Activated B cell treated with CpG ODN at 0.5 μM for 24 hours (primary cell): ENCODE measurements at regions not wholly inside any gene's neighbourhood (a gene's known extent, or its start where the extent isn't known, plus 50 kb on each side); places are given as distances from the start of the nearest gene placed in this dataset.

ENCODE experiments used
- ATAC-seq: fragments of 200-7000 bp; cut with Tn5 transposase; one replicate; pipeline ENCODE4 v1.10.0; 2021; ENCODE audit warnings: low read depth, mild to moderate bottlenecking, moderate library complexity
- CTCF ChIA-PET: fragments of 350-600 bp; sonication (Branson Sonifier 250); formaldehyde crosslinking; loops from one replicate; lab custom pipeline; 2021; ENCODE audit warnings: antibody characterized with exemption; lab: Charles Lee
- POLR2A ChIA-PET: fragments of 350-600 bp; sonication (Branson Sonifier 250); formaldehyde crosslinking; loops from one replicate; lab custom pipeline; 2021; ENCODE audit warnings: antibody characterized with exemption; lab: Charles Lee
- DNase-seq: peaks from one replicate; pipeline ENCODE4 v3.0.0; 2022
- H3K27ac Mint-ChIP-seq: one replicate; pipeline ENCODE4 v1.8.0; 2020; ENCODE audit warnings: mixed read lengths
- H3K27me3 Mint-ChIP-seq: one replicate; pipeline ENCODE4 v1.8.0; 2021; ENCODE audit warnings: mixed read lengths
- H3K36me3 Mint-ChIP-seq: one replicate; pipeline ENCODE4 v1.8.0; 2021; ENCODE audit warnings: low read depth, mixed read lengths
- H3K4me1 Mint-ChIP-seq: one replicate; pipeline ENCODE4 v1.8.0; 2021; ENCODE audit warnings: mixed read lengths
- H3K4me3 Mint-ChIP-seq: one replicate; pipeline ENCODE4 v1.8.0; 2020; ENCODE audit warnings: mild to moderate bottlenecking, mixed read lengths
- H3K9me3 Mint-ChIP-seq: one replicate; pipeline ENCODE4 v1.8.0; 2020; ENCODE audit warnings: mixed read lengths
- CTCF ChIP-seq: fragments of 200-600 bp; IDR thresholded peaks from one replicate; pipeline ENCODE4 v1.8.0; 2022; ENCODE audit warnings: antibody characterized with exemption, mild to moderate bottlenecking
- intact Hi-C: fragments of 100-400 bp; cut with micrococcal nuclease; formaldehyde crosslinking; loops from one replicate; pipeline ENCODE4 v1.15.1; 2024

GRCh38 chr14:71591231-71591630 lies 341.0 kb upstream of the RGS6 start:
- intact Hi-C loops: no loop called here
- no peak overlapping the region for H3K27ac Mint-ChIP-seq
- H3K9me3 Mint-ChIP-seq: no peaks in the 10 kb centered on the region
- H3K36me3 Mint-ChIP-seq: peaks cover 46% of the 10 kb centered on the region
- H3K4me1 Mint-ChIP-seq: peaks cover 22% of the 10 kb centered on the region
- DNase-seq (no peak), ATAC-seq (no peak)
- ChIA-PET CTCF (no interaction called here), POLR2A (no interaction called here)
- no peak overlapping the region for H3K4me3 Mint-ChIP-seq
- TF ChIP-seq CTCF: no peak
- no peaks in the 10 kb centered on the region for H3K27me3 Mint-ChIP-seq

GRCh38 chr14:71591929-71592328 lies 340.3 kb upstream of the RGS6 start:
- Mint-ChIP-seq H3K36me3 (peaks cover 50% of the 10 kb centered on the region), H3K27me3 (no peaks in the 10 kb centered on the region), H3K27ac (no peak overlapping the region), H3K4me3 (no peak overlapping the region), H3K9me3 (no peaks in the 10 kb centered on the region), H3K4me1 (peaks cover 24% of the 10 kb centered on the region)
- DNase-seq (no peak), ATAC-seq (no peak)
- no peak for TF ChIP-seq CTCF
- ChIA-PET CTCF (no interaction called here), POLR2A (interaction anchor here (0.6 kb wide), 1 partner anchor 188 kb away, joined by 4 read pairs; no protein-coding TSS in a partner anchor)
- intact Hi-C loops: no loop called here

- H3K36me3 Mint-ChIP-seq: peaks cover 51% of the 10 kb centered on the region
- ATAC-seq: no peak
- intact Hi-C loops: no loop called here
- no peak for TF ChIP-seq CTCF
- CTCF ChIA-PET: no interaction called here
- H3K27ac Mint-ChIP-seq: no peak overlapping the region
- no peak for DNase-seq
- H3K27me3 Mint-ChIP-seq: no peaks in the 10 kb centered on the region
- no peak overlapping the region for H3K4me3 Mint-ChIP-seq
- POLR2A ChIA-PET: interaction anchor here (0.6 kb wide), 1 partner anchor 189 kb away, joined by 4 read pairs; no protein-coding TSS in a partner anchor
- H3K4me1 Mint-ChIP-seq: peaks cover 29% of the 10 kb centered on the region
- no peaks in the 10 kb centered on the region for H3K9me3 Mint-ChIP-seq
These were observed 339.9 kb upstream of the RGS6 start for GRCh38 chr14:71592361-71592760.

GRCh38 chr14:71593966-71594365 lies 338.3 kb upstream of the RGS6 start:
- POLR2A ChIA-PET: no interaction called here
- Mint-ChIP-seq H3K4me3 (no peak overlapping the region), H3K9me3 (peaks cover 2% of the 10 kb centered on the region), H3K36me3 (peaks cover 50% of the 10 kb centered on the region), H3K4me1 (peaks cover 44% of the 10 kb centered on the region), H3K27ac (no peak overlapping the region), H3K27me3 (no peaks in the 10 kb centered on the region)
- DNase-seq (no peak), ATAC-seq (no peak)
- TF ChIP-seq CTCF: no peak
- CTCF ChIA-PET: interaction anchor here (1.0 kb wide), 1 partner anchor 1315 kb away, joined by 3 read pairs; no protein-coding TSS in a partner anchor
- intact Hi-C loops: no loop called here

- no peak for DNase-seq
- no peak for ATAC-seq
- no peak overlapping the region for H3K27ac Mint-ChIP-seq
- no peak for TF ChIP-seq CTCF
- intact Hi-C loops: no loop called here
- ChIA-PET CTCF (no interaction called here), POLR2A (no interaction called here)
- peaks cover 41% of the 10 kb centered on the region for H3K4me1 Mint-ChIP-seq
- H3K9me3 Mint-ChIP-seq: peaks cover 2% of the 10 kb centered on the region
- H3K4me3 Mint-ChIP-seq: no peak overlapping the region
- peaks cover 50% of the 10 kb centered on the region for H3K36me3 Mint-ChIP-seq
- H3K27me3 Mint-ChIP-seq: no peaks in the 10 kb centered on the region
These were observed 337.4 kb upstream of the RGS6 start for GRCh38 chr14:71594821-71595220.
